Type B pancreatic cell (in vitro differentiated cells): ENCODE measurements at regions not wholly inside any gene's neighbourhood (a gene's known extent, or its start where the extent isn't known, plus 50 kb on each side); places are given as distances from the start of the nearest gene placed in this dataset.
"Not testable (repeated sequence)": the region's sequence is repeated elsewhere in the genome, so short reads cannot be mapped to it uniquely, and the experiment has no call there.

ENCODE experiments used
- DNase-seq: peaks from one replicate; pipeline ENCODE4 v3.0.0; 2021; ENCODE audit warnings: mixed read lengths; ENCODE audit not compliant: unreplicated experiment; ENCODE audit errors: extremely low spot score
- H3K27ac Mint-ChIP-seq: 2 replicates; pipeline ENCODE4 v1.8.0; 2021; ENCODE audit warnings: mild to moderate bottlenecking, mixed read lengths
- H3K27me3 Mint-ChIP-seq: 2 replicates; pipeline ENCODE4 v1.8.0; 2021; ENCODE audit warnings: mixed read lengths
- H3K36me3 Mint-ChIP-seq: 2 replicates; pipeline ENCODE4 v1.8.0; 2021; ENCODE audit warnings: mixed read lengths
- H3K4me1 Mint-ChIP-seq: one replicate; pipeline ENCODE4 v1.8.0; 2021; ENCODE audit warnings: mixed read lengths; ENCODE audit not compliant: unreplicated experiment
- H3K4me3 Mint-ChIP-seq: 2 replicates; pipeline ENCODE4 v1.8.0; 2021; ENCODE audit warnings: mild to moderate bottlenecking, mixed read lengths
- H3K9me3 Mint-ChIP-seq: 2 replicates; pipeline ENCODE4 v1.8.0; 2021; ENCODE audit warnings: mixed read lengths
- CTCF ChIP-seq: fragments of 200-600 bp; sonication (generic); conservative IDR thresholded peaks from 2 replicates; pipeline ENCODE4 v1.5.0; 2021; ENCODE audit warnings: antibody characterized with exemption, mild to moderate bottlenecking

- no peak for TF ChIP-seq CTCF
- DNase-seq: no peak
- H3K27ac Mint-ChIP-seq: no peak overlapping the region
- no peaks in the 10 kb centered on the region for H3K27me3 Mint-ChIP-seq
- H3K4me3 Mint-ChIP-seq: no peak overlapping the region
- H3K4me1 Mint-ChIP-seq: no peaks in the 10 kb centered on the region
- no peaks in the 10 kb centered on the region for H3K9me3 Mint-ChIP-seq
- H3K36me3 Mint-ChIP-seq: no peaks in the 10 kb centered on the region
Observed at GRCh38 chr5:12965804-12966203, 978.7 kb downstream of the DNAH5 start.

GRCh38 chr5:12959713-12960112, 984.8 kb downstream of the DNAH5 start:
- DNase-seq: no peak
- H3K9me3 Mint-ChIP-seq: no peaks in the 10 kb centered on the region
- no peaks in the 10 kb centered on the region for H3K4me1 Mint-ChIP-seq
- no peaks in the 10 kb centered on the region for H3K36me3 Mint-ChIP-seq
- H3K4me3 Mint-ChIP-seq: no peak overlapping the region
- TF ChIP-seq CTCF: no peak
- no peak overlapping the region for H3K27ac Mint-ChIP-seq
- H3K27me3 Mint-ChIP-seq: peaks cover 3% of the 10 kb centered on the region

GRCh38 chr5:12952409-12952808, 992.1 kb downstream of the DNAH5 start:
- no peak overlapping the region for H3K27ac Mint-ChIP-seq
- H3K36me3 Mint-ChIP-seq: no peaks in the 10 kb centered on the region
- no peak overlapping the region for H3K4me3 Mint-ChIP-seq
- H3K27me3 Mint-ChIP-seq: no peaks in the 10 kb centered on the region
- no peaks in the 10 kb centered on the region for H3K4me1 Mint-ChIP-seq
- no peak for DNase-seq
- TF ChIP-seq CTCF: no peak
- no peaks in the 10 kb centered on the region for H3K9me3 Mint-ChIP-seq

GRCh38 chr5:12951846-12952245, 992.6 kb downstream of the DNAH5 start:
- no peak for TF ChIP-seq CTCF
- Mint-ChIP-seq H3K36me3 (no peaks in the 10 kb centered on the region), H3K4me1 (no peaks in the 10 kb centered on the region), H3K4me3 (no peak overlapping the region), H3K27me3 (no peaks in the 10 kb centered on the region), H3K27ac (no peak overlapping the region), H3K9me3 (no peaks in the 10 kb centered on the region)
- DNase-seq: no peak

GRCh38 chr5:12947379-12947778, 997.1 kb downstream of the DNAH5 start:
- no peaks in the 10 kb centered on the region for H3K4me1 Mint-ChIP-seq
- H3K4me3 Mint-ChIP-seq: no peak overlapping the region
- H3K36me3 Mint-ChIP-seq: no peaks in the 10 kb centered on the region
- no peak for TF ChIP-seq CTCF
- H3K27me3 Mint-ChIP-seq: no peaks in the 10 kb centered on the region
- no peak overlapping the region for H3K27ac Mint-ChIP-seq
- no peaks in the 10 kb centered on the region for H3K9me3 Mint-ChIP-seq
- no peak for DNase-seq

GRCh38 chr5:12945477-12945876, 999.0 kb downstream of the DNAH5 start:
- H3K27me3 Mint-ChIP-seq, H3K4me3 Mint-ChIP-seq, DNase-seq, H3K4me1 Mint-ChIP-seq, H3K27ac Mint-ChIP-seq, H3K9me3 Mint-ChIP-seq, H3K36me3 Mint-ChIP-seq: not testable (repeated sequence)
